Fibroblast of gingiva (primary cell): ENCODE measurements at regions not wholly inside any gene's neighbourhood (a gene's known extent, or its start where the extent isn't known, plus 50 kb on each side); places are given as distances from the start of the nearest gene placed in this dataset.

Experiments used
- DNase-seq: peaks from one replicate; pipeline ENCODE4 v3.0.0-alpha.2; 2011; ENCODE audit warnings: low read depth

DNA sequence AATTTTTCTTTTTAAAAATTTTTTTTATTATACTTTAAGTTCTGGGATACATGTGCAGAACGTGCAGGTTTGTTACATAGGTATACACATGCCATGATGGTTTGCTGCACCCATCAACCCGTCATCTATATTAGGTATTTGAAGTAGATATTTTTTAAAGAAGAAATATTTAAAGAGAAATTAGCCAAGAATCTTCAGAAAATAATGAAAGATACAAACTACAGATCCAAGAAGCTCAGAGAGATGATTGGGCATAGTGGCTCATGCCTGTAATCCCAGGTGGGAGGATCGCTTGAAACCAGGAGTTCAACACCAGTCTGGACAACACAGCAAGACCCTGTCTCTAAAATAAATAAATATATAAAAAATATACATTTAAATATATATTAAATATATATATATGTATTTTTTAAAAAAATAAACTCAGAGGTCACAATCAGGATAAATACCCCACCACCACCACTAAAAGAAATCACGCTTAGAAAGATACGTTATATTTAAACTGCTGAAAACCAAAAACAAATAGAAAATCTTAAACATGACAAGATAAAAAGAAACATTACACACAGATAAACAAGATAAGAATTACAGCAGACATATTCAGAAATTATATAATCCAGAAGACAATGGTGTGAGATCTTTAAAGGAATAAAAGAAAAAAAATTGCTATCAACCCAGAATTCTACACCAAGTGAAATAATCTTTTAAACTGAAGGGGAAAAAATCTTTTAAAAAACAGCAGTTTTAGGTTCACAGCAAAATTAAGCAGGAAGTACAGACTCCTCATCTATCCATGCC is 57.5 kb downstream of the CSF2 start:
- DNase-seq, result no peak

DNA sequence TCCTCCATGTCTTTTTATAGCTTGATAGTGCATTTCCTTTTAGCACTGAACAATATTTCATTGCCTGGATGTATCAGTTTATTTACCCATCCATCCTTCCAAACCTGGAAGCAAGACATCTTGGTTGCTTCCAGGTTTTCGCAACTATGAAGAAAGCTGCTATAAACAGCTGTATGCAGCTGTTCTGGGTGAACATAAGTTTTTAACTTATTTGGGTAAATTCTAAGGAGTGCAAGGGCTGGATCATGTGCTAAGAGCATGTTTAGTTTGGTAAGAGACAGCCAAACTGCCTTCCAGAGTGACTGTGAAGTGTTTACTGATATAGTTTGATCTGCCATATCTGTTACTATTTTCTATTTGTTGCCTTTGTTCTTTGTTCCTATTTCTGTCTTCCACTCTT is 58.5 kb downstream of the CSF2 start:
- DNase-seq, result peak; percentile 15

DNA sequence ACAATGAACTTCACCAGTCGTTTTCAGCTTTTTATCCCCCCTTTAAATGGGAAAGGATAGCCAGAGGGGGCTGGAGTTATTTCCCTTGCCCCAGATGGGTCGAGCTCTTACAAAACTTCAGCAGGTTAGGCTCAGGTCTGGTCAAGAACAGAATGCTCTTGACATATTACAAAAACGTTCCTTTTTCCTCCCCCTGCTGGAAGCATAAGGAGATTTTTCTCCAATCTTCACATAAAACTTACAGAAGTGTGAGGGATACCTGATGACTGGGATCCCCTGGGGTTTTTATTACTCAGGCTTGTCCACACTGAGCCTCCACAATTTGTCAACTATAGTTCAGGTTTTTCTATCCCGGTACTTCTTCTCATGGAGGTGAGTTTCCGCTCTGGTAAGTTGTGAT is 60.8 kb downstream of the CSF2 start:
- DNase-seq, result no peak

DNA sequence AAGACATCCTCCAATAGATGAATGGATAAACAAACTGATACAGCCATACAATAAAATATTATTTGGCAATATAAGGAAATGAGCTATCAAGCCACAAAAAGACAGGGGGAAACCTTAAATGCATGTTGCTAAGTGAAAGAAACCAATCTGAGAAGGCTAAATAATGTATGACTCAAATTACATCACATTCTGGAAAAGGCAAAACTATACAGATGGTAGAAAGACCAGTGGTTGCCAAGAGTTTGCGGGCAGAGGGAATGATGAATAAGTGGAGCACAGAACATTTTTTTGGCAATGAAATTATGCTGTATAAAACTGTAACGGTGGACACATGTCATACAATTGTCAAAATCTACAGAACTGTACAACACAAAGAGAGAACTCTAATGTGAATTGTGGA is 63.3 kb downstream of the CSF2 start:
- DNase-seq, result peak; percentile 91

DNA sequence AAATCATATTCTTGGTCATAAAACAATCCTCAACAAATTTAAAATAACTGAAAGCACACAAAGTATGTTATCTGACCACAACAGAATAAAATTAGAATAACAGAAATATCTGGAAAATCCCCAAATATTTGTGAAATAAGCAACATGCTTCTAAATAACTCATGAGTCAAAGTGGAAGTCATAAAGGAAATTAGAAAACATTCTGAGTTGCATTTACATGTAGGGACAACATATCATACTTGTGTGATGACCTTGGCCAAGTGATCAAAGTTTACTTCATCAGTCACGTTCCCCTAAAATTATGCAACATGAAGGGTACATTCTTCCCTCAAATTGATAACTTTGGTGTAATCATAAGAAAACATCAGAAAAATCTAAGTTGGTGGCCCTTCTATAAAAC is 64.7 kb downstream of the CSF2 start:
- peak; percentile 71 for DNase-seq
